Endodermal cell (in vitro differentiated cells): ENCODE measurements at regions not wholly inside any gene's neighbourhood (a gene's known extent, or its start where the extent isn't known, plus 50 kb on each side); places are given as distances from the start of the nearest gene placed in this dataset.

Experiments used
- DNase-seq: peaks from one replicate; pipeline ENCODE4 v3.0.0-alpha.2; 2017
- H3K27ac ChIP-seq: 2 replicates; pipeline ENCODE4 v1.5.1; 2013; ENCODE audit warnings: mild to moderate bottlenecking, low read depth, low read length, moderate library complexity
- H3K27me3 ChIP-seq: 2 replicates; pipeline ENCODE4 v1.6.1; 2013; ENCODE audit warnings: mild to moderate bottlenecking, low read length, moderate library complexity; ENCODE audit not compliant: insufficient read depth, control insufficient read depth, poor library complexity, severe bottlenecking
- H3K36me3 ChIP-seq: 2 replicates; pipeline ENCODE4 v1.7.0; 2013; ENCODE audit warnings: mild to moderate bottlenecking, low read length, moderate library complexity; ENCODE audit not compliant: control insufficient read depth, insufficient read depth
- H3K4me1 ChIP-seq: one replicate; pipeline ENCODE4 v1.7.0; 2013; ENCODE audit warnings: low read length; ENCODE audit not compliant: control insufficient read depth, insufficient read depth
- H3K4me3 ChIP-seq: 2 replicates; pipeline ENCODE4 v1.5.1; 2013; ENCODE audit warnings: mild to moderate bottlenecking, low read length, moderate library complexity
- H3K9ac ChIP-seq: 2 replicates; pipeline ENCODE4 v1.6.1; 2013; ENCODE audit warnings: mild to moderate bottlenecking, low read length, moderate library complexity; ENCODE audit not compliant: poor library complexity, severe bottlenecking; ENCODE audit errors: extremely low read depth
- H3K9me3 ChIP-seq: 2 replicates; pipeline ENCODE4 v1.6.1; 2013; ENCODE audit warnings: mild to moderate bottlenecking, low read length, moderate library complexity; ENCODE audit not compliant: control insufficient read depth
- H3K27ac Mint-ChIP-seq: 2 replicates; pipeline ENCODE4 v1.8.0; 2020; ENCODE audit warnings: mixed read lengths
- H3K27me3 Mint-ChIP-seq: 2 replicates; pipeline ENCODE4 v1.8.0; 2021; ENCODE audit warnings: mild to moderate bottlenecking, mixed read lengths; ENCODE audit not compliant: insufficient read depth
- H3K36me3 Mint-ChIP-seq: 2 replicates; pipeline ENCODE4 v1.8.0; 2020; ENCODE audit warnings: low read depth, mixed read lengths
- H3K4me1 Mint-ChIP-seq: 2 replicates; pipeline ENCODE4 v1.8.0; 2020; ENCODE audit warnings: mixed read lengths
- H3K4me3 Mint-ChIP-seq: 2 replicates; pipeline ENCODE4 v1.8.0; 2020; ENCODE audit warnings: mild to moderate bottlenecking, moderate library complexity, mixed read lengths
- H3K9me3 Mint-ChIP-seq: 2 replicates; pipeline ENCODE4 v1.8.0; 2020; ENCODE audit warnings: mild to moderate bottlenecking, mixed read lengths
- CTCF ChIP-seq: fragments of 200-600 bp; sonication (generic); conservative IDR thresholded peaks from 2 replicates; pipeline ENCODE4 v1.5.0; 2021; ENCODE audit warnings: antibody characterized with exemption, mild to moderate bottlenecking
- WGBS, 2 experiments: methylation state at CpG; one replicate each; pipeline versions ENCODE4 v1.1.5 to v1.1.7; 2013; ENCODE audit warnings: missing lambda C conversion rate in 2 of 2, mixed read lengths in 1 of 2; ENCODE audit not compliant: insufficient coverage in 1 of 2, insufficient read length in 1 of 2; 5-methylcytosine and 5-hydroxymethylcytosine counted together

- Histone ChIP-seq H3K9me3 (no peaks in the 10 kb centered on the region), H3K27ac (no peak overlapping the region), H3K27me3 (no peaks in the 10 kb centered on the region), H3K36me3 (no peaks in the 10 kb centered on the region), H3K4me3 (no peak overlapping the region), H3K9ac (no peak overlapping the region), H3K4me1 (no peaks in the 10 kb centered on the region)
- no peak for TF ChIP-seq CTCF
- peaks cover 3% of the 10 kb centered on the region for H3K27me3 Mint-ChIP-seq
- H3K36me3 Mint-ChIP-seq = no peaks in the 10 kb centered on the region
- peaks cover 4% of the 10 kb centered on the region for H3K9me3 Mint-ChIP-seq
- no peak overlapping the region for H3K4me3 Mint-ChIP-seq
- H3K27ac Mint-ChIP-seq = no peak overlapping the region
- 92 to 94% methylated on average over 8 to 10 of the region's 10 CpGs for WGBS, 2 experiments
- DNase-seq = no peak
- H3K4me1 Mint-ChIP-seq = no peaks in the 10 kb centered on the region
Measured at GRCh38 chr5:179414459-179415261, 69.4 kb upstream of the ADAMTS2 start.

- Histone ChIP-seq H3K4me3 (no peak overlapping the region), H3K9me3 (no peaks in the 10 kb centered on the region), H3K9ac (no peak overlapping the region), H3K4me1 (no peaks in the 10 kb centered on the region), H3K36me3 (no peaks in the 10 kb centered on the region), H3K27me3 (no peaks in the 10 kb centered on the region), H3K27ac (no peak overlapping the region)
- Mint-ChIP-seq H3K9me3 (peaks cover 4% of the 10 kb centered on the region), H3K27ac (no peak overlapping the region), H3K4me1 (no peaks in the 10 kb centered on the region), H3K4me3 (no peak overlapping the region), H3K36me3 (no peaks in the 10 kb centered on the region), H3K27me3 (peaks cover 3% of the 10 kb centered on the region)
- TF ChIP-seq CTCF = no peak
- peak; percentile 28 for DNase-seq
- 91 to 97% methylated on average over 6 to 14 of the region's 14 CpGs for WGBS, 2 experiments
Measured at GRCh38 chr5:179413711-179414458, 68.6 kb upstream of the ADAMTS2 start.

GRCh38 chr5:179413086-179413690 lies 67.9 kb upstream of the ADAMTS2 start:
- Histone ChIP-seq H3K4me1 (no peaks in the 10 kb centered on the region), H3K27ac (no peak overlapping the region), H3K9ac (no peak overlapping the region), H3K9me3 (no peaks in the 10 kb centered on the region), H3K27me3 (no peaks in the 10 kb centered on the region), H3K4me3 (no peak overlapping the region), H3K36me3 (no peaks in the 10 kb centered on the region)
- Mint-ChIP-seq H3K4me3 (no peak overlapping the region), H3K27ac (no peak overlapping the region), H3K36me3 (no peaks in the 10 kb centered on the region), H3K9me3 (peaks cover 4% of the 10 kb centered on the region), H3K27me3 (peaks cover 3% of the 10 kb centered on the region), H3K4me1 (no peaks in the 10 kb centered on the region)
- no peak for TF ChIP-seq CTCF
- WGBS, 2 experiments = 89 to 96% methylated on average over 7 to 11 of the region's 11 CpGs
- DNase-seq = peak; percentile 31
